ENCODE measurements at regions not wholly inside any gene's neighbourhood (a gene's known extent, or its start where the extent isn't known, plus 50 kb on each side); places are given as distances from the start of the nearest gene placed in this dataset.

DNA sequence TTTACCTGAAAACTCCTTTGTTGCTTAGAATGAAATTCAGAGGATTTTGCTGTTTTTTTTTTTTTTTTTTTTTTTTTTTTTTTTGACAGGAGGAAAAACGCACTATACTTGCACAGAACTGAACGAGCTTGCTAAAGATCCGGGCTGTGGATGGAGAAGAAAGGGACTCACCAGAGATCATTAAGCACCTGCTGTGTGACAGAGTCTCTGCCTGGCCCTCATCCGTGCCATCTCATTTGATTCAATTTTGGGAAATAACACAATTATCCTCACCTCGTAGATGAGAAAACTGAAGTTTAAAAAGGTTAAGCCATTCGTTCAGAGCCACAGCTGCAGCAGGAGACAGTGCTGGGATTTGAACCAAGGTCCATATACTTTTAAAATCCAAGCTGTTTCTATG, 775.4 kb upstream of the ID2 start:
- TF ChIP-seq, protein P1, sequence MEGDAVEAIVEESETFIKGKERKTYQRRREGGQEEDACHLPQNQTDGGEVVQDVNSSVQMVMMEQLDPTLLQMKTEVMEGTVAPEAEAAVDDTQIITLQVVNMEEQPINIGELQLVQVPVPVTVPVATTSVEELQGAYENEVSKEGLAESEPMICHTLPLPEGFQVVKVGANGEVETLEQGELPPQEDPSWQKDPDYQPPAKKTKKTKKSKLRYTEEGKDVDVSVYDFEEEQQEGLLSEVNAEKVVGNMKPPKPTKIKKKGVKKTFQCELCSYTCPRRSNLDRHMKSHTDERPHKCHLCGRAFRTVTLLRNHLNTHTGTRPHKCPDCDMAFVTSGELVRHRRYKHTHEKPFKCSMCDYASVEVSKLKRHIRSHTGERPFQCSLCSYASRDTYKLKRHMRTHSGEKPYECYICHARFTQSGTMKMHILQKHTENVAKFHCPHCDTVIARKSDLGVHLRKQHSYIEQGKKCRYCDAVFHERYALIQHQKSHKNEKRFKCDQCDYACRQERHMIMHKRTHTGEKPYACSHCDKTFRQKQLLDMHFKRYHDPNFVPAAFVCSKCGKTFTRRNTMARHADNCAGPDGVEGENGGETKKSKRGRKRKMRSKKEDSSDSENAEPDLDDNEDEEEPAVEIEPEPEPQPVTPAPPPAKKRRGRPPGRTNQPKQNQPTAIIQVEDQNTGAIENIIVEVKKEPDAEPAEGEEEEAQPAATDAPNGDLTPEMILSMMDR (IDR thresholded peaks at IDR 0.05) = no peak
- no peak for TF ChIP-seq POLR2A (IDR thresholded peaks at IDR 0.05)
